H9 (cell line): ENCODE measurements at regions not wholly inside any gene's neighbourhood (a gene's known extent, or its start where the extent isn't known, plus 50 kb on each side); places are given as distances from the start of the nearest gene placed in this dataset.

ENCODE experiments used
- DNase-seq: peaks from one replicate; pipeline ENCODE4 v3.0.0-alpha.2; 2017
- H2AFZ ChIP-seq: one replicate; pipeline ENCODE4 v1.6.1; 2013; ENCODE audit warnings: mild to moderate bottlenecking, low read length, control low read depth, moderate library complexity
- H2AK5ac ChIP-seq: 2 replicates; pipeline ENCODE4 v1.6.1; 2013; ENCODE audit warnings: low read length, control low read depth, mixed read lengths; ENCODE audit not compliant: insufficient read length
- H2BK120ac ChIP-seq: one replicate; pipeline ENCODE4 v1.6.1; 2013; ENCODE audit warnings: low read depth, mild to moderate bottlenecking, low read length, control low read depth, inconsistent platforms; ENCODE audit not compliant: poor library complexity, severe bottlenecking
- H2BK12ac ChIP-seq: 2 replicates; pipeline ENCODE4 v1.6.1; 2013; ENCODE audit warnings: low read length, control low read depth, mixed read lengths, low read depth; ENCODE audit not compliant: insufficient read length
- H2BK15ac ChIP-seq: 2 replicates; pipeline ENCODE4 v1.6.1; 2013; ENCODE audit warnings: low read depth, low read length, control low read depth
- H2BK20ac ChIP-seq: one replicate; pipeline ENCODE4 v1.6.1; 2013; ENCODE audit warnings: low read depth, mild to moderate bottlenecking, low read length, control low read depth, inconsistent platforms; ENCODE audit not compliant: poor library complexity, severe bottlenecking
- H2BK5ac ChIP-seq: 2 replicates; pipeline ENCODE4 v1.6.1; 2013; ENCODE audit warnings: low read length, control low read depth, mixed read lengths; ENCODE audit not compliant: insufficient read length
- H3K14ac ChIP-seq: 2 replicates; pipeline ENCODE4 v1.6.1; 2013; ENCODE audit warnings: low read length, control low read depth; ENCODE audit not compliant: insufficient read depth
- H3K18ac ChIP-seq: 2 replicates; pipeline ENCODE4 v1.6.1; 2013; ENCODE audit warnings: low read depth, mild to moderate bottlenecking, mixed read lengths, low read length, control low read depth; ENCODE audit not compliant: insufficient read length
- H3K23ac ChIP-seq: 2 replicates; pipeline ENCODE4 v1.6.1; 2013; ENCODE audit warnings: low read length, control low read depth, mixed read lengths, low read depth; ENCODE audit not compliant: insufficient read length
- H3K23me2 ChIP-seq: 2 replicates; pipeline ENCODE4 v1.6.1; 2013; ENCODE audit warnings: low read depth, mild to moderate bottlenecking, mixed read lengths, low read length, control low read depth; ENCODE audit not compliant: insufficient read length, poor library complexity, severe bottlenecking
- H3K27ac ChIP-seq: 2 replicates; pipeline ENCODE4 v1.5.1; 2013; ENCODE audit warnings: low read length, control low read depth, mixed read lengths, low read depth; ENCODE audit not compliant: insufficient read length
- H3K27me3 ChIP-seq: 2 replicates; pipeline ENCODE4 v1.6.1; 2013; ENCODE audit warnings: low read length, control low read depth, inconsistent platforms; ENCODE audit not compliant: insufficient read depth
- H3K4ac ChIP-seq: 2 replicates; pipeline ENCODE4 v1.6.1; 2013; ENCODE audit warnings: low read depth, mild to moderate bottlenecking, control low read depth, inconsistent platforms, low read length, moderate library complexity
- H3K4me1 ChIP-seq: 2 replicates; pipeline ENCODE4 v1.6.1; 2013; ENCODE audit warnings: low read length, control low read depth, inconsistent platforms; ENCODE audit not compliant: insufficient read depth
- H3K4me2 ChIP-seq: 2 replicates; pipeline ENCODE4 v1.6.1; 2013; ENCODE audit warnings: low read length, control low read depth, mixed read lengths; ENCODE audit not compliant: insufficient read length, insufficient read depth
- H3K56ac ChIP-seq: 2 replicates; pipeline ENCODE4 v1.6.1; 2013; ENCODE audit warnings: low read depth, mild to moderate bottlenecking, mixed read lengths, low read length, control low read depth; ENCODE audit not compliant: insufficient read length
- H3K79me1 ChIP-seq: 2 replicates; pipeline ENCODE4 v1.6.1; 2013; ENCODE audit warnings: low read depth, mild to moderate bottlenecking, moderate library complexity, low read length, control low read depth, inconsistent platforms; ENCODE audit not compliant: insufficient read depth, poor library complexity, severe bottlenecking
- H3K79me2 ChIP-seq: 2 replicates; pipeline ENCODE4 v1.6.1; 2013; ENCODE audit warnings: low read length, control low read depth, inconsistent platforms; ENCODE audit not compliant: insufficient read depth
- H3K9ac ChIP-seq: 2 replicates; pipeline ENCODE4 v1.6.1; 2013; ENCODE audit warnings: low read length, control low read depth, mixed read lengths; ENCODE audit not compliant: insufficient read length; ENCODE audit errors: extremely low read depth
- H3K9me3 ChIP-seq: one replicate; pipeline ENCODE4 v1.6.1; 2013; ENCODE audit warnings: low read depth, low read length, inconsistent platforms; ENCODE audit not compliant: control insufficient read depth
- H3T11ph ChIP-seq: one replicate; pipeline ENCODE4 v1.6.1; 2013; ENCODE audit warnings: mild to moderate bottlenecking, low read length, control low read depth, inconsistent platforms
- H4K20me1 ChIP-seq: one replicate; pipeline ENCODE4 v1.6.1; 2013; ENCODE audit not compliant: control insufficient read depth, insufficient read length, insufficient read depth
- H4K5ac ChIP-seq: 2 replicates; pipeline ENCODE4 v1.6.1; 2013; ENCODE audit warnings: low read depth, mild to moderate bottlenecking, mixed read lengths, low read length, control low read depth; ENCODE audit not compliant: insufficient read length
- H4K8ac ChIP-seq: replicated peaks from 2 replicates; pipeline ENCODE4 v1.6.1; 2013; ENCODE audit warnings: low read length, control low read depth, mixed read lengths, low read depth; ENCODE audit not compliant: insufficient read length
- H4K91ac ChIP-seq: 2 replicates; pipeline ENCODE4 v1.6.1; 2013; ENCODE audit warnings: low read depth, mild to moderate bottlenecking, moderate library complexity, mixed read lengths, low read length, control low read depth; ENCODE audit not compliant: insufficient read length
- H3K27ac Mint-ChIP-seq, 3 experiments: 2 replicates in 2 of 3; 3 replicates in 1 of 3; pipeline ENCODE4 v1.8.0; 2020 to 2021; ENCODE audit warnings: mixed read lengths in 3 of 3, mild to moderate bottlenecking in 1 of 3, moderate library complexity in 1 of 3
- H3K27me3 Mint-ChIP-seq: 2 replicates; pipeline ENCODE4 v1.8.0; 2021; ENCODE audit warnings: low read depth, mild to moderate bottlenecking, moderate library complexity, mixed read lengths
- H3K36me3 Mint-ChIP-seq, 3 experiments: 2 replicates in 2 of 3; 3 replicates in 1 of 3; pipeline ENCODE4 v1.8.0; 2020 to 2021; ENCODE audit warnings: low read depth in 3 of 3, mixed read lengths in 3 of 3; ENCODE audit not compliant: insufficient read depth in 1 of 3
- H3K4me1 Mint-ChIP-seq, 2 experiments: 2 replicates each; pipeline ENCODE4 v1.8.0; 2020; ENCODE audit warnings: mixed read lengths in 2 of 2
- H3K4me3 Mint-ChIP-seq, 2 experiments: 2 replicates in 1 of 2; 3 replicates in 1 of 2; pipeline ENCODE4 v1.8.0; 2020 to 2021; ENCODE audit warnings: mild to moderate bottlenecking in 2 of 2, mixed read lengths in 2 of 2, moderate library complexity in 1 of 2
- H3K9me3 Mint-ChIP-seq, 2 experiments: 2 replicates in 1 of 2; 3 replicates in 1 of 2; pipeline ENCODE4 v1.8.0; 2020; ENCODE audit warnings: mild to moderate bottlenecking in 2 of 2, mixed read lengths in 2 of 2, moderate library complexity in 1 of 2
- CTCF ChIP-seq: fragments of 200-600 bp; sonication (generic); conservative IDR thresholded peaks from 3 replicates; pipeline ENCODE4 v1.8.0; 2021; ENCODE audit warnings: antibody characterized with exemption, mild to moderate bottlenecking
- WGBS: extraction: QIAGEN DNeasy Blood & Tissue Kit; methylation state at CpG from one replicate; pipeline ENCODE4 v1.1.7; 2013; ENCODE audit warnings: missing lambda C conversion rate, low lambda C conversion rate, mixed read lengths; ENCODE audit not compliant: insufficient read length; ENCODE audit errors: extremely low coverage; 5-methylcytosine and 5-hydroxymethylcytosine counted together

GRCh38 chr14:87547536-87547935 is 445.4 kb downstream of the GALC start:
- Histone ChIP-seq H3K14ac (no peak overlapping the region), H3K4me2 (no peak overlapping the region), H4K8ac (no peak overlapping the region), H3K18ac (no peak overlapping the region), H3K4ac (no peak overlapping the region), H2AFZ (no peak overlapping the region), H2AK5ac (no peak overlapping the region), H4K20me1 (no peaks in the 10 kb centered on the region), H4K91ac (no peak overlapping the region), H3K27me3 (no peaks in the 10 kb centered on the region), H3K27ac (no peak overlapping the region), H3K9ac (no peak overlapping the region), H2BK20ac (no peak overlapping the region), H3T11ph (no peak overlapping the region), H3K23me2 (no peaks in the 10 kb centered on the region), H2BK5ac (no peak overlapping the region), H3K79me1 (no peaks in the 10 kb centered on the region), H3K79me2 (no peaks in the 10 kb centered on the region), H2BK15ac (no peak overlapping the region), H2BK120ac (no peak overlapping the region), H3K4me1 (no peaks in the 10 kb centered on the region), H3K56ac (no peak overlapping the region), H3K9me3 (no peaks in the 10 kb centered on the region), H2BK12ac (no peak overlapping the region), H4K5ac (no peak overlapping the region), H3K23ac (no peak overlapping the region)
- H3K27ac Mint-ChIP-seq = no peak overlapping the region
- no peaks in the 10 kb centered on the region for H3K4me1 Mint-ChIP-seq
- TF ChIP-seq CTCF = no peak
- H3K36me3 Mint-ChIP-seq = no peaks in the 10 kb centered on the region; a peak in 1 of 7 replicates
- no peaks in the 10 kb centered on the region for H3K27me3 Mint-ChIP-seq
- no peak for DNase-seq
- no CpG with 5 or more reads among the region's 5 CpGs for WGBS
- no peak overlapping the region for H3K4me3 Mint-ChIP-seq
- H3K9me3 Mint-ChIP-seq = peaks cover 5 to 15% of the 10 kb centered on the region in 2 experiments; a peak in 3 of 5 replicates
